ENCODE measurements at regions not wholly inside any gene's neighbourhood (a gene's known extent, or its start where the extent isn't known, plus 50 kb on each side); places are given as distances from the start of the nearest gene placed in this dataset.
"Not testable (repeated sequence)": the region's sequence is repeated elsewhere in the genome, so short reads cannot be mapped to it uniquely, and the experiment has no call there.

DNA sequence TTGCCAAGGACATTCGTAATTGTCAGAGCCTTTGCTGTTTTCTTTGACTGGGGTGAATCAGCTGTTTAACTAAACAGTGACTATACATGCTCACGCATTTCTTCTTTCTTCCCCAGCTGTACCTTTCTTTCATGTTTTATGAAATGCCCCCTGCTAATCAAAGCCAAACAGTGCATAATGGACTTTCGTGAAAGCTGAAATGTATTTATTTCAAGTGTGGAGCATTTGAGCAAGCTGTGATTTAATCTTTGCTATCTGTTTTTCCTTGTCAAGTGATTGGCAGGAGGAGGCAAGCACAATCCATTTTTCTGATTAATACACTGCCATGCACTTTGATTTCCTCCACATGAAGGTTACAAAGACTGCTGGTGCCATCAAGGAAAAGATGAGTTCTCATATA, 831.7 kb upstream of the SPRY2 start:
- ATAC-seq (no peak), DNase-seq (no peak)
- H3K4me1 ChIP-seq, result no peaks in the 10 kb centered on the region
- intact Hi-C loops (cut with DNase I), result no loop called here
- H3K9me3 ChIP-seq, result no peaks in the 10 kb centered on the region
- no peaks in the 10 kb centered on the region for H3K36me3 ChIP-seq (ENCODE audit: insufficient read depth in 1 of 2, low read depth in 1 of 2)
- WGBS, 3 donors, result 73 to 89% (median 81%) methylated on average over 3 of the region's 3 CpGs
- H3K4me3 ChIP-seq, result no peak overlapping the region
- no peaks in the 10 kb centered on the region for H3K27me3 ChIP-seq (ENCODE audit: insufficient read depth in 3 of 3, low read length in 2 of 3)
- no peak overlapping the region for H3K27ac ChIP-seq
- no peak for TF ChIP-seq CTCF (IDR thresholded peaks at IDR 0.05)

DNA sequence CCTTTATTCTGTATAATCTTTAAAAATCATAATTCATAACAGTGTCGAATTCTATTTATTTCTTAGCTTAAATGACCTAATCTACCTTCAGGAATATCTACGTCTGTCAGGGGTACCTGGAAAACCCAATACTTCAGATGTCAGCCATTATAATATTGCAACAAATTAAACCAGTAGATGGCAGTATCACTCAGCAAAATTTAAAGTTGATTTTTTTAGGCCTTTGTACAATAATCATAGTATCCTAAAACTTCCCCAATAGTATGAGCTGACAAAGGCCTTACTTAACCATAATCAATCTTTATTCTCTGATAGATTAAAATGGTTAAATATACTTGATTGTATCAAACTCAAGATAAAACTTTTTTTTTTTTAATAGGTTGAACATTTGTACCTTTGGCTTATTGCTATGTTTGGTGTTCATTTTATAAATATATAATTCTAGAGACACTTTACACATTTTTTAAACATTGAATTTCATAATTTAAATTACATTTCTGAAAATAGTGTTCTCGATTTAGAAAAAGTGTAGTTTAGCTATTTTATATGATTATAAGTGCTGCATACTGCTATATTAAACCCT, 830.2 kb upstream of the SPRY2 start:
- no peaks in the 10 kb centered on the region for H3K4me1 ChIP-seq
- ATAC-seq (no peak), DNase-seq (no peak)
- intact Hi-C loops (cut with DNase I), result no loop called here
- WGBS, 3 donors, result 27 to 32% (median 28%) methylated on average over 3 of the region's 3 CpGs
- no peak overlapping the region for H3K27ac ChIP-seq
- no peaks in the 10 kb centered on the region for H3K27me3 ChIP-seq (ENCODE audit: insufficient read depth in 3 of 3, low read length in 2 of 3)
- H3K36me3 ChIP-seq (ENCODE audit: insufficient read depth in 1 of 2, low read depth in 1 of 2), result no peaks in the 10 kb centered on the region
- no peaks in the 10 kb centered on the region for H3K9me3 ChIP-seq
- peak; percentile 44 for TF ChIP-seq CTCF (IDR thresholded peaks at IDR 0.05)
- no peak overlapping the region for H3K4me3 ChIP-seq

- H3K4me3 ChIP-seq; H3K27me3 ChIP-seq (ENCODE audit: insufficient read depth in 3 of 3, low read length in 2 of 3); H3K4me1 ChIP-seq; H3K36me3 ChIP-seq (ENCODE audit: insufficient read depth in 1 of 2, low read depth in 1 of 2); H3K9me3 ChIP-seq; H3K27ac ChIP-seq; intact Hi-C loops (cut with DNase I); ATAC-seq; DNase-seq: not testable (repeated sequence)
- 55 to 80% (median 65%) methylated on average over 1 of the region's 1 CpG for WGBS, 3 donors
These were observed 822.9 kb upstream of the SPRY2 start for GRCh38 chr13:81163823-81164222.

DNA sequence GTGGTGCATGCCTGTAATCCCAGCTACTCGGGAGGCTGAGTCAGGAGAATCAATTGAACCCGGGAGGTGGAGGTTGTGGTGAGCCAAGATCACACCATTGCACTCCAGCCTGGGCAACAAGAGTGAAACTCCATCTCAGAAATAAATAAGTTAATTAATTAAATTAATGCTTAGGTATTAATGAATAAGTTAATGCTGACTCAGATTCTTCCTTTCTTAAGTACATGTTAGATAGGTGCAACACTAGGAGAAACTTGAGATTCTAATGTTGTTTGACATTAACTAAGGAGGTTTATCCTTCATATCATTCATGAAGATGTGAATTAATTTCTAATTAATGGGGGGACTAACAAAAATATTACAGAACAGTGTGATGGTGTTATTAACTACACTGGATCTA, 812.6 kb upstream of the SPRY2 start:
- no peak for TF ChIP-seq CTCF (IDR thresholded peaks at IDR 0.05)
- Histone ChIP-seq H3K9me3 (no peaks in the 10 kb centered on the region), H3K36me3 (ENCODE audit: insufficient read depth in 1 of 2, low read depth in 1 of 2) (no peaks in the 10 kb centered on the region), H3K27ac (no peak overlapping the region), H3K4me3 (no peak overlapping the region), H3K27me3 (ENCODE audit: insufficient read depth in 3 of 3, low read length in 2 of 3) (no peaks in the 10 kb centered on the region), H3K4me1 (no peaks in the 10 kb centered on the region)
- no peak for ATAC-seq
- intact Hi-C loops (cut with DNase I), result no loop called here
- WGBS, 3 donors, result 90 to 95% (median 94%) methylated on average over 2 of the region's 2 CpGs
- no peak for DNase-seq

DNA sequence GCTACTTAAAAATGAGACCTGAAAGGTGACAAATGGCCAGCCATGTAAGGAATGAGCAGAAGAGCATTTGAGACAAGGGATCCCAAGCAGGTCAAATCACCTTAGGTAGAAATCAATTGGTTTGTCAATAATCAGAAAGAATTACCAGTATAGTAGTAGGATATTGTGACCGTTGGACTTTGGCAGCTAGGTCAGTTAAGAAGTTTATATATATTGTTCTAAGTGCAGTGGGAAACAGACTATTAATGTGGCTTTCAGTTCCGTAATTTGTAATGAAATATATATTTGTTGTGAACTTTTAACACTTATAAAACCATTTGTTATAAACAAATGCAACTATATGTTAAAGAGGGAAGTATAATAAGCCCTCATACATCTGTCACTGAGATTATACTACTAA, 807.9 kb upstream of the SPRY2 start:
- TF ChIP-seq CTCF (IDR thresholded peaks at IDR 0.05), result no peak
- Histone ChIP-seq H3K36me3 (ENCODE audit: insufficient read depth in 1 of 2, low read depth in 1 of 2) (no peaks in the 10 kb centered on the region), H3K27me3 (ENCODE audit: insufficient read depth in 3 of 3, low read length in 2 of 3) (no peaks in the 10 kb centered on the region), H3K4me1 (no peaks in the 10 kb centered on the region), H3K4me3 (no peak overlapping the region), H3K27ac (no peak overlapping the region), H3K9me3 (no peaks in the 10 kb centered on the region)
- intact Hi-C loops (cut with DNase I), result no loop called here
- ATAC-seq (no peak), DNase-seq (no peak)
- WGBS, 3 donors, result 70 to 76% (median 75%) methylated on average over 2 of the region's 2 CpGs

- H3K4me3 ChIP-seq; H3K4me1 ChIP-seq; intact Hi-C loops (cut with DNase I); H3K9me3 ChIP-seq; H3K27me3 ChIP-seq (ENCODE audit: insufficient read depth in 3 of 3, low read length in 2 of 3); ATAC-seq; H3K27ac ChIP-seq; DNase-seq; H3K36me3 ChIP-seq (ENCODE audit: insufficient read depth in 1 of 2, low read depth in 1 of 2): not testable (repeated sequence)
- 89 to 92% (median 92%) methylated on average over 12 of the region's 12 CpGs for WGBS, 3 donors
These were observed 805.6 kb upstream of the SPRY2 start for GRCh38 chr13:81146576-81146975.
